Activated CD4-positive, alpha-beta T cell treated with anti-CD3 and anti-CD28 coated beads, Interleukin-2, amount 10 ng/mL, durations not matched to agents 7 days and 5 days (primary cell): ENCODE measurements at regions not wholly inside any gene's neighbourhood (a gene's known extent, or its start where the extent isn't known, plus 50 kb on each side); places are given as distances from the start of the nearest gene placed in this dataset.

Experiments used
- CTCF ChIA-PET: fragments of 350-600 bp; sonication (Branson Sonifier 250); formaldehyde crosslinking; loops from one replicate; lab custom pipeline; 2021; ENCODE audit warnings: antibody characterized with exemption; lab: Charles Lee
- POLR2A ChIA-PET: fragments of 350-600 bp; sonication (Branson Sonifier 250); formaldehyde crosslinking; loops from one replicate; lab custom pipeline; 2021; ENCODE audit warnings: antibody characterized with exemption; lab: Charles Lee
- DNase-seq: peaks from one replicate; pipeline ENCODE4 v3.0.0-alpha.2; 2020
- H3K27ac Mint-ChIP-seq: one replicate; pipeline ENCODE4 v1.8.0; 2021; ENCODE audit warnings: mild to moderate bottlenecking, moderate library complexity, mixed read lengths
- H3K27me3 Mint-ChIP-seq: one replicate; pipeline ENCODE4 v1.8.0; 2021; ENCODE audit warnings: mixed read lengths
- H3K36me3 Mint-ChIP-seq: one replicate; pipeline ENCODE4 v1.8.0; 2021; ENCODE audit warnings: low read depth, mixed read lengths
- H3K4me1 Mint-ChIP-seq: one replicate; pipeline ENCODE4 v1.8.0; 2021; ENCODE audit warnings: mixed read lengths
- H3K4me3 Mint-ChIP-seq: one replicate; pipeline ENCODE4 v1.8.0; 2021; ENCODE audit warnings: mild to moderate bottlenecking, moderate library complexity, mixed read lengths
- H3K9me3 Mint-ChIP-seq: one replicate; pipeline ENCODE4 v1.8.0; 2021; ENCODE audit warnings: mixed read lengths

DNA sequence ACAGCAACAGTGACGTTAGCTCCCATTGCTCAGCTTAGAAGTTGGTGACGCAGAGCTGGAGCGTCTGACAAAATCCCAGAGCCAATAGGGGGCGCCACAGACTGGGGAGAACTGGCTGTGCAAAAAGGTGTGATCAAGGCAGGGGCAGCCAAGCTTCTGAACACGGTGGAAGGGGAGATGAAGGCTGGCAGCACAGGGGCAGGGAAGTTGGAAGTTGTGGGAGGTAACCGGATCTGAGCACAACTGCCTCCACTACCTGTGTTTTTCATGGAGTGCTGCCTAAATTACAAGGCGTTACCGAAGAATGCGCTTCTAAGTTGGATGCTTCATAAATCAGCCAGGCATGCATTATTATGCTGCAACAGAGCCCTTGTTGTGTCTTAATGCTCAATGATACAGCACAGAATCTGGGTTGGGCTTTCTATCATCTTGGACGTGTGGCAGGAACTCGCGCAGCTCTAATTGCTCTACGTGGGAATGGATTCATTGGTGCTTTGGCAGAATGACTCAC is 370.0 kb downstream of the SLC4A3 start:
- Mint-ChIP-seq H3K9me3 (no peaks in the 10 kb centered on the region), H3K4me1 (no peaks in the 10 kb centered on the region), H3K27me3 (no peaks in the 10 kb centered on the region), H3K27ac (no peak overlapping the region), H3K4me3 (no peak overlapping the region), H3K36me3 (no peaks in the 10 kb centered on the region)
- peak; percentile 15 for DNase-seq
- ChIA-PET CTCF (no interaction called here), POLR2A (no interaction called here)

DNA sequence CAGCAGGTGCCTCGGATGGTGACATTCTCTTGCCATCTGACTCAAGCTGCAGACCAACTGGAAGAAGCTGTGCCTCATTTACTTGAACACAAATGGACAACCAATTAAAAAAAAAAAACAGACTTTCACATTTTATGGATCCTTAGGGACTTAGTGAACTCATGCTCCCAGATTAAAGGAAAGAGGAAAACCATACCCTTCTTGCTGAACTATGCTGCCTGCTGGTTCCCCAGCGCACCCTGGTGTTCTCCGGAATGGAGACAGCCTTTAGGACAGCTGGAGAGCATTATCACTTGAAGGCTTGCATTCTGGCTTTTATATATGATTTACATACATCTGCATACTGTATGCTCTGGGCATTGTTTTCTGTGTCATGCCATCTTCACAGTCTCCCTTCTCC is 370.7 kb downstream of the SLC4A3 start:
- no peaks in the 10 kb centered on the region for H3K36me3 Mint-ChIP-seq

DNA sequence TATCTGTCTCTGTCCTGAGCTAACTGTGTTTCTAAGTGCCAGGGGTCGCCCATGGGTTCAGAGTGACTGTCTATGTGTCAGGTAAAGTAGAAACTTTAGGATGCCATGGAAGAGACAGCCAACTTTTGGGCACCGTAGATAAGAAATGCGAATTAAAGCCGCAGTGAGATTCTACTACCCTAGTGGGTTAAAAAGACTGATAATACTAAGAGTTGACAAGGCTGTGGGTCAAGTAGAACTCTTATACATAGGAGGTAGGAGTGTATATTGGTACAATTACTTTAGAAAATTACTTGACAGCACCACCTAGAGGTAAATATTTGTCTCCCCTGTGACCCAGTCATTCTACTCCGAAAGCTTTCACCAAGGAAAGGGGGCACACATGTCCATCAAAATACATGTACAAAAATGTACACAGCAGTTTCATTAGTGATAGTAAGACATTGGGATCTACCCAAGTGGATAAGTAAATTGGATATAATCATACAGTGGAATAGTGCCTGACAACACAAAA is 371.3 kb downstream of the SLC4A3 start:
- POLR2A ChIA-PET, result no interaction called here
- DNase-seq, result no peak
- CTCF ChIA-PET, result no interaction called here
- no peaks in the 10 kb centered on the region for H3K9me3 Mint-ChIP-seq
- H3K27me3 Mint-ChIP-seq, result no peaks in the 10 kb centered on the region
- H3K27ac Mint-ChIP-seq, result no peak overlapping the region
- no peaks in the 10 kb centered on the region for H3K36me3 Mint-ChIP-seq
- no peak overlapping the region for H3K4me3 Mint-ChIP-seq
- H3K4me1 Mint-ChIP-seq, result no peaks in the 10 kb centered on the region

More for the DNA sequence above, 370.7 kb downstream of the SLC4A3 start:
- Mint-ChIP-seq H3K4me1 (no peaks in the 10 kb centered on the region), H3K27me3 (no peaks in the 10 kb centered on the region), H3K4me3 (no peak overlapping the region), H3K27ac (no peak overlapping the region), H3K9me3 (no peaks in the 10 kb centered on the region)
- DNase-seq, result no peak
- ChIA-PET CTCF (no interaction called here), POLR2A (no interaction called here)

DNA sequence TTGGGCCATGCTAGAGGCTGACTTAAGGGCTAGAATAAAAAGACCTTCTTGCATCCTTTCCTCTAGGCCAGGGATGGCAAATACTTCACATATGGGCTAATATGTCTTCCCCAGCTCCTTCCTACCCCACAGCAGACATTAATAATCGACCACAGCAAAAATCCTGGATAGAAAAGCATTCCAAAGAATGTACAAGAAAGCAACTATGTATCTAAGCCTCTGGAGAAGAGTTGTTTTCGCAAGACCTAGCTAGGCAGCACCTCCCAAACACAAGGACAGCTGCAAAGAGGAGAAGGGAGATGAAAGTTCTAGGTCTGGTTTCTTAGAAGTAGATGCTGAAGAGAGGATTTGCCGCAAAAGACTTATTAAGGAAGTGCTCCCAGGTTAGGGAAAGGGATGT is 372.6 kb downstream of the SLC4A3 start:
- H3K4me3 Mint-ChIP-seq, result no peak overlapping the region
- no peaks in the 10 kb centered on the region for H3K36me3 Mint-ChIP-seq
- ChIA-PET POLR2A (no interaction called here), CTCF (no interaction called here)
- H3K9me3 Mint-ChIP-seq, result no peaks in the 10 kb centered on the region
- H3K27ac Mint-ChIP-seq, result no peak overlapping the region
- H3K4me1 Mint-ChIP-seq, result no peaks in the 10 kb centered on the region
- H3K27me3 Mint-ChIP-seq, result no peaks in the 10 kb centered on the region
- no peak for DNase-seq

DNA sequence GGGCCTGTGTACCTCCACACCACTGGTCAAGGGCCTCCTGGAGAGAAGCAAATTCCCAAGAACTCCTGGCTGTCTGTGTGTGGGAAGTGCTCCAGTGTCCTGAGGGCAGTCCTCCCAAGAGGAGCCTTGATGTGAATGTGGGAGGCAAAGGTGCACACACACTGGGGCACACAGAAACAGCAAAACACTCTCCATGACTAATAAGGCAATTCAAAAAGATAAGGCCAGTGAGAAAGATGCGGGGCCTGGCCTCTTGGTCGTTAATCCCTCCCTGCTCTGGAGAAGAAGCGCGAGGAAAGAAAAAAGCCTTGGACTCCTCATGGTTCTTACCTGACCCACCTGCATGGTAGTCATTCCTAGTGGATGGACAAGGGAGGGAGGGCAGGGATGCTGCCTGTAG is 373.2 kb downstream of the SLC4A3 start:
- Mint-ChIP-seq H3K36me3 (no peaks in the 10 kb centered on the region), H3K4me3 (no peak overlapping the region), H3K4me1 (no peaks in the 10 kb centered on the region), H3K9me3 (no peaks in the 10 kb centered on the region), H3K27ac (no peak overlapping the region), H3K27me3 (no peaks in the 10 kb centered on the region)
- POLR2A ChIA-PET, result no interaction called here
- CTCF ChIA-PET, result no interaction called here
- DNase-seq, result no peak

DNA sequence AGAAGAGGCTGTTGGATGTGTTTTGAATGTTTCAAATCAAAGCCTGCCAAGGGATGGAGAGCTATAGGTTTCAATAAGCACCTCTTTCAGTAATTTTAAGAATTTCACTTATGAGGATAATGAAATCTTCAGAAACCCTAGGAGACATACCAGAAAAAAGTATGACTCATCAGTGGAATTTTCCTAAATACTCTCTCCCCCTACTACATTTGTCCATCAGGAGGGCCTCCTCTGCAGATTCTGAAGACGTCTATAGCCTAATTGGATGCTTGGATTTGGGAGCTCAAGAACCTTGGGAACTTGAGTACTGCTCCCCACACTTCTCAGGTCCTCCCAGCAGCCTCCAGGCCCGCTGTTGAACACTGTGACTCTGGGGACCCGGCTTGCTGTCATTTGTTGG is 374.3 kb downstream of the SLC4A3 start:
- Mint-ChIP-seq H3K36me3 (no peaks in the 10 kb centered on the region), H3K9me3 (no peaks in the 10 kb centered on the region), H3K27ac (no peak overlapping the region), H3K27me3 (no peaks in the 10 kb centered on the region), H3K4me1 (no peaks in the 10 kb centered on the region), H3K4me3 (no peak overlapping the region)
- DNase-seq, result no peak
- ChIA-PET CTCF (interaction anchor here (0.6 kb wide), 1 partner anchor 1401 kb away, joined by 3 read pairs; no protein-coding TSS in a partner anchor), POLR2A (no interaction called here)

DNA sequence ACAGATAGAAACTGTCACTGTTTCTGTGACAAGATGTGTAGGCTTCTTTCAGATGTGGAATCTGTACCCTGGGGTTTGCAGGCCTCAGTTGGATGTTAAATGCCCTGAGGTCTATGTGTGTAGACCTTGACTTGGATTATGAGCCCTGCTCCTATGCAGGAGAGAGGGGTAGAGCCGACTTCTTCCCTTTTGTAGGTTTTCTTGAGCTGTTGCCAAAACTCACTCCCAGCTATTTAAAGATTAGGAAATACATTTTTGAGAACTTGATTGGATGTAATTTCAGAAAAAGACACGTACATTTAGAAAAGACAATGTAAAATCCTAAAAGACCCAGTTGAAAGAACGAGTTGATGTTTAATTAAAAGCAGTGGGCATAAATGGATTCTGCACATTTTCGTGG is 374.8 kb downstream of the SLC4A3 start:
- DNase-seq, result no peak
- ChIA-PET CTCF (interaction anchor here (0.6 kb wide), 1 partner anchor 1401 kb away, joined by 3 read pairs; no protein-coding TSS in a partner anchor), POLR2A (no interaction called here)
- no peaks in the 10 kb centered on the region for H3K36me3 Mint-ChIP-seq
- H3K4me1 Mint-ChIP-seq, result no peaks in the 10 kb centered on the region
- H3K27ac Mint-ChIP-seq, result no peak overlapping the region
- H3K27me3 Mint-ChIP-seq, result no peaks in the 10 kb centered on the region
- H3K9me3 Mint-ChIP-seq, result no peaks in the 10 kb centered on the region
- H3K4me3 Mint-ChIP-seq, result no peak overlapping the region

DNA sequence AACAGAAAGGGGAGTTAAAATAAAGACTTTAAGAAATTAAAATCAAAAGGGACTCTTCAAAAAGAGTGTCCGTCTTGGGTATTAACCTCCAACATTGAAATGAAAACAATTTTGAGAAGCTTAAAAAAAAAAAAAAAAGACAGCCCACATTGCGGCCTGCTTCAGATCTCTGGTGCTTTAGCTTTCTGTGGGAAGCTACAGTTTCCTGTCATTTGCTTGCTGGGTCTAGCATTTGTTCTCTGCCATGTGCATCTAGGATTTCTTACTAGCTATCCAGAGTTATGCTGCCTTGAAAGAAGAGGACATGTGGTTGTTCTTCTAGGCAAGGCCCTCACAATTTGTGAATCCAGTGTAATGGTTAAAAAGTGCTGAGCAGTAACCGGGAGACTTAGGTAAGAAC is 375.3 kb downstream of the SLC4A3 start:
- H3K27ac Mint-ChIP-seq, result no peak overlapping the region
- ChIA-PET POLR2A (no interaction called here), CTCF (no interaction called here)
- H3K27me3 Mint-ChIP-seq, result no peaks in the 10 kb centered on the region
- DNase-seq, result no peak
- no peaks in the 10 kb centered on the region for H3K4me1 Mint-ChIP-seq
- no peaks in the 10 kb centered on the region for H3K9me3 Mint-ChIP-seq
- H3K4me3 Mint-ChIP-seq, result no peak overlapping the region
- no peaks in the 10 kb centered on the region for H3K36me3 Mint-ChIP-seq

DNA sequence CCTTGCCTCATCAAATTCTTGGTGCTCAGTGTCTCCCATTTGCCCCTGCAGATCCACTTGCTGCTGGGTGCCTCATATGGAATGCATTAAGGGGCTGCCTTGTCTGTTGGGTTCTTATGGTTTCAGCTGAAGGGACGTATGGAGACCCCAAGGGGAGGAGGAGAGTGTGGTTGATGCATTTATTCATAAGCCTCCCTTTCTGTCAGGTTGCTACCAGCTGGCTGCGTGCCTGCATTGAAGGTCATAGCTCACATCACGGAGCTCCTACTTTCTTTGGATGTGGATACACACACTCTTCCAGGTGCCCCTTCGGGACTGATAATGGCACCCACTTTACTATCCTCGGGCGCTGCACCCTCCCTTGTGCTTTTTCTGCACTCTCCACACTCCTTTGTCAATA is 377.9 kb downstream of the SLC4A3 start:
- ChIA-PET CTCF (no interaction called here), POLR2A (no interaction called here)
- Mint-ChIP-seq H3K27me3 (no peaks in the 10 kb centered on the region), H3K4me1 (no peaks in the 10 kb centered on the region), H3K36me3 (no peaks in the 10 kb centered on the region), H3K27ac (no peak overlapping the region), H3K9me3 (no peaks in the 10 kb centered on the region), H3K4me3 (no peak overlapping the region)
- no peak for DNase-seq

DNA sequence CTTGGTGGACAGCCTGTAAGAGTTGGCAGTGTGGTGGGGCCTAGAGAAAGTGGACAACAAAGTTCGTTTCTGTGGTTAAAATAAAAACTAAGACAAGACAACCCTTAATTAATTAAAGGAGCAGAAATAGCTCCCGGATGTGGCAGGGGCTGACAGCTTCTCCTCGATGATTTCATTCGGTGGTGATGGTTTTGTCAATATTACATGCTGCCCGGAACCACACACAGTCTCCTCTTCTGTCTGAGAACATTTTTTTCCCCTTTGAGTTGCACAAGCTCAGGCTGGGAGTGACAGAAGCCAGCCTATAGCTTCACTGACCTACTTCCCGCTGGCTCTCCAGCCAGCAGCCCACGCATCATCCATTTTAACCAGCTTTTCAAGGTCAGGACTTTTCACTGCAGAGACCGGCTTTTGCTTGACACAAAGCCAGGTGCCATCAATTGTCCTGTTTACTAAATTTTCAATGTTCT is 378.8 kb downstream of the SLC4A3 start:
- Mint-ChIP-seq H3K27ac (no peak overlapping the region), H3K4me3 (no peak overlapping the region), H3K27me3 (no peaks in the 10 kb centered on the region), H3K4me1 (no peaks in the 10 kb centered on the region), H3K9me3 (no peaks in the 10 kb centered on the region), H3K36me3 (no peaks in the 10 kb centered on the region)
- CTCF ChIA-PET, result no interaction called here
- POLR2A ChIA-PET, result no interaction called here
- no peak for DNase-seq

DNA sequence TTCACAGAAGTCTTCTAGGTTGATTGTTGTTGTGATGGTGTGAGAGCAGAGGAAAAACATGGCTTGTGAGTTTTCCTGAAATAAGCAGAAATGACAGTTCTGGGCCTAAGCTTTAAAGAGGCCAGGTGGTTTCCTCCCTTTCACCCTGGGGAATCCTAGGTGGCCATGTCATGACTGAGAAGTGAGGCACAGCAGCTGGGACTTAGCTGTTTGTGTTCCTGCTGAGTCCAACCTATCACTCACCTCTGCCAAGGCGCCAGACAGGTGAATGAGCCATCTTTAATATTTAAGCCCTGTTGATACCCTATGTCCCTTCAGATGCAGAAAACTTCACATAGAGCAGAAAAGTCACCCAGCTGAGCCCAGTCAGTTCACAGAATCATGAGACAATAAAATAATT is 384.4 kb downstream of the SLC4A3 start:
- DNase-seq, result no peak
- Mint-ChIP-seq H3K27ac (no peak overlapping the region), H3K9me3 (no peaks in the 10 kb centered on the region), H3K27me3 (no peaks in the 10 kb centered on the region), H3K4me1 (no peaks in the 10 kb centered on the region), H3K36me3 (no peaks in the 10 kb centered on the region), H3K4me3 (no peak overlapping the region)
- ChIA-PET CTCF (no interaction called here), POLR2A (no interaction called here)

DNA sequence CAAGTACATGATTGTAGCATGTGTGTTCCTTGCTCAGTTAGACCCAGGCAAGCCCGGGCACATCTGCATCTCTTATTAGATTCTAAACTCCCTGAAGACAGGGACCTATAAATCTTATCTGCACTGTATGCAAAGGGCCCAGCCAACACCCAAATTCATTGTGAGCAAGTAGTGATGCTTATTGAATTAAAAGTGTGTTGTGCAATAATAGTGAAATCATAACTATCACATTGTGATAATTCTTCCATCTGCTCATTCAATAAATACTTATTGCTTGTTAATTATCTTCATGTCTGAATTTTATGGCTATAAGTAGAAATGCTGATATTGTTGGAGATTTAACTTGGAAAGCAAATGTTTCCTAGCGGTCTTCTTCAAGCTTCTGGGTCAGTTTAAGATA is 387.5 kb downstream of the SLC4A3 start:
- H3K4me1 Mint-ChIP-seq, result no peaks in the 10 kb centered on the region
- no peak for DNase-seq
- no peak overlapping the region for H3K4me3 Mint-ChIP-seq
- H3K9me3 Mint-ChIP-seq, result no peaks in the 10 kb centered on the region
- no peaks in the 10 kb centered on the region for H3K27me3 Mint-ChIP-seq
- no peak overlapping the region for H3K27ac Mint-ChIP-seq
- POLR2A ChIA-PET, result no interaction called here
- no peaks in the 10 kb centered on the region for H3K36me3 Mint-ChIP-seq
- CTCF ChIA-PET, result no interaction called here

DNA sequence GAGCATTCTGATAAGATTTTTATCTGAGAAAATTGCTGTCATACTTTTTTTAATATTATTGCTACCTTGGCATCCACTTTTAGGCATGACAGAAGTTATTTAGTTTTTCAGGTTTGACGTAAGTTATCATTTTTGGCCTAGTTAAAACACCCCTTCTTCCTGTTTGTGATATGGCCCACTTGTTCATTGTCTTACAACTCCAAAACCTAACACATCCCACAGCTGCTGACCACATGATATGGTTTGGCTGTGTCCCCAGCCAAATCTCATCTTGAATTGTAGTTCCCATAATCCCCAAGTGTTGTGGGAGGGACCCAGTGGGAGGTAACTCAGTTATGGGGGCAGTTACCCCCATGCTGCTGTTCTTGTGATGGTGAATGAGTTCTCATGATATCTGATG is 388.1 kb downstream of the SLC4A3 start:
- Mint-ChIP-seq H3K4me3 (no peak overlapping the region), H3K4me1 (no peaks in the 10 kb centered on the region), H3K36me3 (no peaks in the 10 kb centered on the region), H3K27ac (no peak overlapping the region), H3K27me3 (no peaks in the 10 kb centered on the region), H3K9me3 (no peaks in the 10 kb centered on the region)
- ChIA-PET CTCF (no interaction called here), POLR2A (no interaction called here)
- no peak for DNase-seq

DNA sequence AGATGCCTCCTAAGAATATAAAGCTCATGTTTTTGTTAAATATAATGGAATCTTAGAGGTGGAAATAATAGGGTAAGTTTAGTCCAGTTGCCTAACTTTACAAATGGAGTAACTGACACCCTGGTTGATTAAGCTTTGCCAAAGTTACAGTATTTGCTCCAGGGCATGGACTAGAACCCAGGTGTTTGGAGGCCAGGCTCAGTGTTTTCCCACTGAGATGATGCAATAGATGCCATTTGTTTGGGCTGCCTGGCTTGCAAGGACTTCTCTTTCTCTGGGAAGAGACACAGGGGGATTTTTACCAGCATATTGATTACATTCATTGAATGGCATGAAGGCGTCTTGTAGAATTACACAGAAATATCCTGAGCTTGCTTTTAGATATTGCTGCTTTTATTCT is 397.8 kb downstream of the SLC4A3 start:
- Mint-ChIP-seq H3K27ac (no peak overlapping the region), H3K27me3 (peaks cover 2% of the 10 kb centered on the region), H3K4me3 (no peak overlapping the region), H3K4me1 (no peaks in the 10 kb centered on the region), H3K9me3 (no peaks in the 10 kb centered on the region), H3K36me3 (no peaks in the 10 kb centered on the region)
- no peak for DNase-seq
- CTCF ChIA-PET, result interaction anchor here (0.6 kb wide), 1 partner anchor 12 kb away, joined by 4 read pairs; no protein-coding TSS in a partner anchor
- POLR2A ChIA-PET, result no interaction called here
